ENCODE measurements at regions not wholly inside any gene's neighbourhood (a gene's known extent, or its start where the extent isn't known, plus 50 kb on each side); places are given as distances from the start of the nearest gene placed in this dataset.

DNA sequence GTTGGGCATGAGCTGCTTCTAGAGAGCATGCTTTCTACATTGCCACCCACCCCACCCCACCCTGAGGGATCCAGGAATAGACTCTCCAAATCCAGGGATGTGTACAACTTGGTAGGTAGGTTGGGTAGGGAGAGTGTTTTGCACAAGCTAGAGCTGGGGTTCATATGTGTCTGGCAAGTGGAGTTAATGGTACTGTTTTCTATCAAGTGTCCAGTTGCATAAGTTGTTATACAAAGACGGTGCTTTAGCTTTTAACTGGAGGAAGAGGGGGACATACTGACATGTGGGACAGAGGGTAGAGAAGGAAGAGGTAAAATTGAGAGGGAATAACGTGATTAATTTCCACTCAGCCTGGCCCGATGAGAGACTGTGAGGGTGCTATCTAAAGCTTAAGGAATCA lies 51.0 kb upstream of the TNC start:
- no peak for DNase-seq (ENCODE audit: low read depth)

DNA sequence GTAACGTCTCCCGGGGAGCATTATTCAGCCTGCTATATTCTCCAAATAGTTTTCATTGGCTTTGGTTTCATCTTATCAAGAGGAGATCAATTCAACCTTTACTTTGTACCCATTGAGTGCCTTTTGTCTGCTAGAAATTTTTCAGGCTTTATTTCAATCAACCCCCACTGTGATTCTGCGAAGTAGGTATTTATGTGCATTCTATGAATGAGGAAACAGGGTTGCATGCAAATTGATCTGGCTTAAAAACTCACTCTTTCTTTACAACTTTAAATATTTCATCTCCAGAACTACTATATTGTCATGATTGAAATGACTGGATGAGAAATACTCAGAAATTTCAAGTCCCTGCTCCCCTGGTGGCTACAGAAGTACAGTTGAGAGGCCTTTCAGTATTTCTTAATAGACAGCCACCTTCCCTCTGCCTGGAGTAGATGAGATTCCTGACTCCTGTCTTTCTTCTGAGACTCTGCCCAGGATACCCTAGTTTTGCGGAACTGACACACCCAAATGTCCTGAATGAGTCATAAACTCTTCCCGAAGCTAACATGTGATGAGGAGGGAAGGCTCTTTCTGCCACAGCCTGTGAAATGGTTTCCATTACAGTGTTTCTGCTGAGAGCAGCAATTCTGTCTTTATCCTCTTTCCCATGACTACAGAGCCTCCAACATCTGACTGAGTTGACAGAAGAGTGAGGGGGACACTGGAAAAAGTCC lies 52.6 kb upstream of the TNC start:
- peak; percentile 90 for DNase-seq (ENCODE audit: low read depth)

DNA sequence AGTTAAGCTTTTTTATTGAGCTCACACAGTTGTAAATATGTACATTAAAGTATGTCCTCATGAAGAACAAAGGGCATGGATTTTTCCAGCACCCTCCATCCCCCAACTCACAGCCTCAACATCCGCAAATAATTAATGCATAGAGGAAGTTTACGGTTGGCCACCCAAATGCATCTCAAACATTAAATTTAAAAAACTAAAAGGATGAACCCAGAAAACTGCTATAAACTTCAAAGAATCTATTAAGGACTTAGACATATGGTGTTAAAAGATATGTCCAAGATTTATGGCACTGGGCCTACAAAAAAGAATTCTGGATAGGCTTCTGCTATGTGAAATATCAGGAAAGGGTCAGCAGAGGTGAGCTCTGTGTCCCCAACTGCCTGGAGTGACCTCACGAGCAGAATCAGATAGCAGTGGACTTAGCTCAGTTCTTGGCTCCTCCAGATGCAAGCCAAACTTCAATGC lies 54.0 kb upstream of the TNC start:
- DNase-seq (ENCODE audit: low read depth): no peak

DNA sequence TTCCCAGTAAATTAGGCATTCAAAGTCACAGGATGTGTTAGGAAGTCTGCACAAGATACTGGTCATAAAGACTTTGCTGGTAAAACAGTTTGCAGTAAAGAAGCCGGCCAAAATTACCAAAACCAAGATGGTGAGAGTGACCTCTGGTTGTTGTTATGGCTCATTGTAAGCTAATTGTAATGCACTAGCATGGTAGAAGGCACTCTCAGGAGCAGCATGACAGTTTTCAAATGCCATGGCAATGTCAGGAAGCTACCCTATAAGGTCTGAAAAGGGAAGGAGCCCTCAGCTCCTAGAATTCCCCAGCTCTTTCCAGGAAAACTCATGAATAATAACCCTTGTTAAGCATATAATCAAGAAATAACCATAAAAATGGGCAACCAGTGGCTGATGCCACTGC lies 64.3 kb upstream of the TNC start:
- DNase-seq (ENCODE audit: low read depth): peak; percentile 28

DNA sequence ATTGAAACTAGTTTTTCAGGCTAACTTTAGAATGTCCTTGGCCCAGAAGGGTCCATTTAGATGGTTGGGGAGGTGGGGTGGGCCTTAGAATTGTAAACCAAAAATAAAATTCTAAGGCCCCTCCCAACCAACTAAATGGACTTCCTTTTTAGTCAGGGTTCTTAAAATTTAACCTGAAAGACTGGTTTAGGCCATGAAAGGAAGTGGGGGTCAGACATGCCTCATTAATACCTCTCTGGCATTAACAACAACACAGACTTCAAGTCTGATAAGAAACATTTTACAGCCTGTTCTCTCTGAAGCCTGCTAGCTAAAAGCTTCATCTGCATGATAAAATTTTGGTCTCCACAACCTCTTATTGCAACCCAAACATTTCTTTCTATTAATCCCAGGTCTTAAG lies 65.5 kb upstream of the TNC start:
- DNase-seq (ENCODE audit: low read depth): no peak

DNA sequence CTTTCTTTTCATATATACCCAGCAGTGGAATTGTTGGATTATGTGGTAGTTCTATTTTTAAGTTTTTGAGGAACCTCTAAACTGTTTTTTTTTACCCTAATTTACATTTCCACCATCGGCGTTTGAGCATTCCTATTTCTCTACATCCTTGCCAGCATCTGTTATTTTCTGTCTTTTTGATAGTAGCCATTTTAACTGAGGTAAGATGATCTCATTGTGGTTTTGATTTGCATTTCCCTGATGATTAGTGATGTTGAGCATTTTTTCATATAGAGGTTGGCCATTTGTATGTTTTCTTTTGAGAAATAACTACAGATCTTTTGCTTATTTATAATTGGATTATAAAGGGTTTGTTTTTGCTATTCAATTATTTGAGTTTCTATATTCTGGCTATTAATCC lies 71.7 kb upstream of the TNC start:
- peak; percentile 45 for DNase-seq (ENCODE audit: low read depth)

DNA sequence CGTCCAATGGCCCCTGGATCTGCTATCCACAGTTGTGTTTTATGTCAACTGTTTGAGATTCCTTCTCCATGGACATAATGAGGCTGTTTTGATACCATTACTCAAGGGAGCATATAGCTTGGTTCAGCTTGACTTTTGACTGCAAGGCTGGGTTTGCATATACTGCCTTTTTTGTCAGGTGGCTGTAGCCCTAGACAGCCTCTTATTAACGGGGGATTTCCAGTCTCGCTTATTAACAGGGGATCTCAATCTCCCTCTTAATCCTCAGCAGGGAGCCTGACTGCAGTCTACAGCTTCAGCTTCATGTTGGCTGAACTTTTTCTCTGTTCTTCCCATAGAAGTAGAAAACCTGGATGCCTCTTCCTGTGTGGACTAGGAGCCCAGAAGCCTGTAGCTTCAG lies 73.7 kb upstream of the TNC start:
- DNase-seq (ENCODE audit: low read depth): no peak

DNA sequence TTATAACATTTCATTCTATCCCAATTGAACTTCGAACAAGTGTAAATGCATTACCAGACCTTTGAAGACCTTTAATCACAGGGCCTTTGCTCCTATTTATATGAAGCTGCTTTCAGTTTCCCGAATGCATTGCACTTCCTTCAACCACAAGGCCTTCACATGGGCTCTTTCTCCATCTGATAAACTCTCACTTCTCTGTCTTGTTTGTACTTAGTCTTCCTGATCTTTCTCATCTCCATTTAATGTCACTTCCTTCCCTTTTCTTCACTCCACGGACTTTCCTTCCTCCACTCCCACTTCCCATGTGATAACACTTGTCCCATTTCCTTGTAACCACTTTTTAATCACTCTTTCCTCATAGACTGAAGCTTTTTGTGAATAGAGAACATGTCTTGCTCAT lies 74.3 kb upstream of the TNC start:
- no peak for DNase-seq (ENCODE audit: low read depth)

DNA sequence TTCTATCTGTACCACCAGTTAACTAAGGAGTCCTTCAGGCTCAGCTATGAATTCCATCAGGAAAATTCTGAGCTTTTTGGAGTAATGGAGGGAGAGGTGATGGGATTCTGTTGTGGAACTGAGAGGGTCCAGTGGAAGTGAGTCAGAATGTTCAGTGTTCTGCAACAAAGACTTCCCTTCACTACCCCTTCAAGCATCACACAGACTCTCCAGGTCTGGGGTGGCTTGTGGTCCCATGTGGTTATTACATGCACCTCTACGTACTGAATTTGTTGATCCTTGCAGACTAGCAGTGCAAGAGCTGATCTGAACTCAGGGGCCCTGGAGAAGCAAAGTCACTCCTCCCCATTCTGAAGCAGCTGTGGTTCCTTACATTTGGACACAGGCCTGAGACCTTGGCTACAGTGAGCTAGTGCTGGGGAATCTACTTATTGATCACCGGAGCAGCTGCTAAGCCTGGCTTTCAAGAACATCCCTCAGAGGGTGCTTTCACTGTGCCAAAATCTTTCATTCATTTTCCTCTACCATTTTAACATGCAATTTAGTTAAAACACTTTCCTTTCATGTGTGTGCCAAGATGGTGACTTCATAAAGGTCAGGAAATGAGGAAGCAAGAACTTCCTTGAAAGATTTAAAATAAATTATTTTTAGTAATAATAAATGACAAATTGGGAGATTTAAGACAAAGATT lies 75.0 kb upstream of the TNC start:
- DNase-seq (ENCODE audit: low read depth): no peak

DNA sequence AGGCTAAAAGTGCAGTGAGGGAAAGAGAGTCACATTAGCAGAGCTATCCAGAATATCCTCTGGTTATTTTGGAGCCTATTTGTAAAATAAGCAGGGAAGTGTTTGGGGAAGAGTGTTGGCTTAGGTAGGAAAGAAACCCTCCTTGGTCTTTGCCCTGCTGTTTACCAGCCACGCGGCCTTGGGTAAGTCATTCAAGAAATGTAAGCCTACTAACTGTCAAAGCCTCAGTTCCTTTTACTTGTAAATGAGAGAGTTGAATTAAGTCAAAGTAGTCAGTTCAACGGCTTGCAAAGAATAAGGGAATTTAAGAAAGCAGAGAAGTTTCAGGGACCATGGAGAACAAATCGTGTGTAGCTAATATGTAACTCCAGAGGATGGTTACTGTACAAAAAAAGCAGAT lies 75.8 kb upstream of the TNC start:
- DNase-seq (ENCODE audit: low read depth): no peak

DNA sequence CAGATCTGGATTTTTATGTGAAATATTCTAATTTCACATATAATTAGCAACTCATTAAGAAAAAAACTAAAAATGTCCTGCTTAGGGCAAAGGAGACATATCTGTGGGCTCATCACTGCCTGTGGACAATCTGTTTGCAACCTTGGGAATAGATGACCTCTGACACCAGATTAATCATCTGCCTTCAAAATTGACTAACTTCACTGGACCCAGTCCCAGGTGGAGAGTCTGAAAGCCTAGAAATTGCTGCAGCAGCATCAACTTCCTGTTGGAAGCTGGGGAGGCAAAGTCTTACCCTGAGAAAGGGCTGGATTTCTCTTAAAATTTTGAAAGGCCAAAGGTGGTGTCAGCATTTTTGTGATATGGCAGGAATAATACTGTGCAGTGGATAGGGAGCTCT lies 76.3 kb upstream of the TNC start:
- peak; percentile 74 for DNase-seq (ENCODE audit: low read depth)

DNA sequence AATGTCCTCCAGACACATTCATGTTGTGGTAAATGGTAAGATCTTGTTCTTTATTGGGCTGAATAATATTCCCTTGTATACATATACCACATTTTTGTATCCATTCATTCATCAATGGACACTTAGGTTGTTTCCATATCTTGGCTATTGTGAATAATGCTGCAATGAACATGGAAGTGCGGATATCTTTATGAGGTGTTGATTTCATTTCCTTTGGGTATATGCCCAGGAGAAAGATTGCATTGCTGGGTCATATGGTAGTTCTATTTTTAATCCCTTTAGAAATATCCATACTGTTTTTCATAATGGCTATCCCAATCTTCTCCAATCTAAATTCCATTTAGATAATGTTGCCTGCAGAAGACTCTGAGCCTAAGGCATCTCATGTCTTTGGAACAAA lies 78.0 kb upstream of the TNC start:
- DNase-seq (ENCODE audit: low read depth): no peak

DNA sequence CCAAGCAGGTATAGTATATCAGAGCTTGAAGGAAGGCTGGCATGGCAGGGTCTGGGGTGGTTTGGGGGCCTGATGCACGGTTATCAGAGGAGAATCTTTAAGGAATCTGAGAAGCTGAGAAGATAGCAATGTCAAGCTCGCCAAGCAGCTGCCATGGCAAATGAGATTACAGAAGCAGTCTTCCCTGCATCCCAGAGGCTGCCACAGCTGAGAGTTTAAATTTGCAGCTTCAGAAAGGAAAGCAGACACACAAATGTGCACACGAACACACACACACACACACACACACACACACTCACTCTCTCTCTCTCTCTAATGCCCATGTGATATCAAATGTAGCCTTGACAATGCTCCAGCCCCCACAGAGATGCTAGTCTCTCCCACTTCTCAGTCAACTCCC lies 79.0 kb upstream of the TNC start:
- DNase-seq (ENCODE audit: low read depth): no peak

DNA sequence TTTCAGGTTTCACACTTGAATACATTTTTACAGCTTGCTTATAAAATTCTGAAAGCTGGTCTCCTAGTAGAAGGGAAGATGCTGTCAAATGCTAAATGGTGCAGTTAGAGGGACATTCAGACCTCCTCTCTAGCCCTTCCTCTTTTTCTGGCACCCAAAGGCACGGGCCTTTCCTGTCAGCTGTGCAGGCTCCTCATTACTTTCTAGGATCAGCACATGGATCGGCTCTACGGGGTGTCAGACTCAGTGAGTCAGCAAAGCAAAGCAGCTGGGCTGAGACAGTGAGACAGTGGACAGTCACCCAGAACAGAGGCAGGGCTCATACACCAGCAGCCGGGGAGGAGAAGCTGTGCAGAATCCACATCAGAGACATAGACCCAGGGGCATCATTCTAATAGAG lies 80.0 kb upstream of the TNC start:
- DNase-seq (ENCODE audit: low read depth): peak; percentile 76

DNA sequence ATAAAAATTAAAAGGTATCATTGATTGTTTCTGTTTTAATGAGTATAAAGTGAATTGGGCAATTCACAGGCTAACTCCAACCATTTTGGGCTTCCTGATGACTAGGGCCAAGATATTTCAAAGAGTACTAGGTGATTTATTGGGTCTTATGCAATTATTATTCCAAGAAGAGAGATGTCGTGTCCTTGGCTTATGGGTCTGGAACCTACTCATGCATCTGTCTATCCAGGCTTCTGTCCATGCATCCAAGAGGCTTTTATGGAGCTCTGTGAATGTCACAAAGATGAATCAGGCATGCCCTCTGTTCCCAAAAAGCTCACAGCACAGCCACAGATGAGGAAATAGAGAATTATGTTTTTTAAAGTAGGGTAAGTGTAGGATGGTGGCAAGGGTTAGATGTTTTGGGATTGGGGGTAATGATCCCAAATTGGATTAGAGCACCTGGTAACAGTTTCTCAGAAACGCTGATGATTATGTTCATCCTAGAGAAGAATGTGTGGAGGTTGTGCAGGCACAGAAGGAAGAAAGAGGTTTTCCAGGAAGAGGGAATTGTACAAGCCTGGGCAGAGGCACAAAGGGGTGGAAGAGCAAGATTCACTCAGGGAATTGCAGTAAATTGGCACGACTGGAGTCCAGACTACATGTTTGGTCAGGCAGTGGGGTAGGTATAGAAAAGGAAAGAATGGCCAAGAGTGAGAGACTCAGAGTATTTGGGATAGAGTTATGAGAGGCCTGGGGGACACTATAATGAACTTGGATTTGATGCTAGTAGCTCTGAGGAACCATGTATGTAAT lies 83.0 kb upstream of the TNC start:
- peak; percentile 46 for DNase-seq (ENCODE audit: low read depth)

DNA sequence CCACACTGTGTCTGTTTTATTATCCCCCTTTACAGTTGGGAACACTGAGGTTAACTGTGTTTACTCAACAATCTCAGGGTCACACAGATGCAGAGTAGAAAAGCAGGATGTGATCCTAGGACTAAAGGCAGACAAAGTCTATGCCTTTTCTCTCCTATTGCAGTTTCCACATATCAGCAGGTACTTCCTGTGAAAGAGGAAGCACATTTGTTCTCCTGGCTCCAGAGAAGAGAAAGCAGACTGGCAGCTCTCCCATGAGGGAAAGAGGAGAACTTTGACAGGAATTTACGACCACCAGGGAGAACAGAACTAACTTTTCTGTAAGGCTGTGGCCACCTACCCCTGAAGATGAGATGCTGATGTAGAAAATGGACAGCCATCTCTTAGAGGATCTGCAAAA lies 84.2 kb upstream of the TNC start:
- peak; percentile 30 for DNase-seq (ENCODE audit: low read depth)

DNA sequence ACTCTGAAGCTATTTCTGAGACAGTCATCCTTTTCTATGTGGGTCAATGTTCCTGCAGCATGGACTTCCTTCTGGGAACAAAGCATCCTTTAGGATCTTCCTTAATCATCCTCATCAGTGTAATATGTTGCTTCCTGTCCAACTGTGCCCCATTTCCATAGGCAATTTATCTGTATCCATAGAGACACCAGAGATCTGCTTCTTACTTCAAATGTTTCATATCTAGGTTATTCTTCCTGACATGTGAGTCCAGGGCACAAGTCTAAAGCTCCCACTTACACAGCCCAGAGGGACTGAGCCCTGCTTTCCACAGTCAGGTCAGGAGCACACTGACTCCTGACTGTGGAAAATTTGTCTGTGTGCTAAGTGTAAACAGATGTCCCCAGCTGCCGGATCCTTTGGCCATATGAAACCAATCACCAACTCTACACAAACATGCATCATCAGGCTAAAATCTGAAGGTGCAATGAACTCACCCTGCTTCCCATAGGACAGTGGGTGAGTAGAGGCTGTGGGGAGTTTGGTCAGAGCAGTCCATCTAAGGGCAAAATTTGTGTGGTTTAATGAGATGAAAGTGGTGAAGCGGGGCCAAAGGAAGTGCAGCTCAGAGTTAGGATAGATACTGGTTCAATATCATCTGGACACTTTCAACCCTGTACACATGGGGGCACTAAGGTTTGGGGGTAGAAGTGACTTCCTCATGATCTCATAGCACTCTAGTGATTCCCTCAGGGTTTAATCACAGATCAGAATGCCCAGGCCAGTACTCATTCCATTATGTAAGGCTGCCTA lies 85.2 kb upstream of the TNC start:
- peak; percentile 70 for DNase-seq (ENCODE audit: low read depth)

DNA sequence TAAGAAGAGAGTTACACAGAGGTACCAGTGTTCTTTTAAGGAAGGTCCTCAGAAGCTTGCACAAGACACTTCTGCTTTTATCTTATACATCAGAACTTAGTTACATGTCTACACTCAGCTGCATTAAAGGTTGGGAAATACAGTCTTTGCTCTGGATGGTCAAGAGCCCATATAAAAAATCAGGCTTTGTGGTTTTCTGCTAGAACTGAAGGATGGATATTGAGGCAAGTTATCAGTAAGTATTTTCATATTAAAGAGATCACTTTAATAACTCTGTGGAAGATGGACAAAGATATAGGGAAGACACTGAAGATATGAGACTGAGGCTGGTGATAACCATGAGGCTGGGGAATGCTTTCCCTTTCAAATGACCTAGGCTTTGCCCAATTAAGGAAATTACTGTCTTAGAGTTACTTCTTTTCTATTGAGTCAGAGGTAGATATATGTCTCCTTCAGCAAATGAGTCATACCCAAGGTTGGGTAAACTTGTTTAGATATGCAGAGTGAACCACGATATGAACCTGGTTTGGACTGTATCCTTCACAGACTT lies 87.0 kb upstream of the TNC start:
- peak; percentile 96 for DNase-seq (ENCODE audit: low read depth)

DNA sequence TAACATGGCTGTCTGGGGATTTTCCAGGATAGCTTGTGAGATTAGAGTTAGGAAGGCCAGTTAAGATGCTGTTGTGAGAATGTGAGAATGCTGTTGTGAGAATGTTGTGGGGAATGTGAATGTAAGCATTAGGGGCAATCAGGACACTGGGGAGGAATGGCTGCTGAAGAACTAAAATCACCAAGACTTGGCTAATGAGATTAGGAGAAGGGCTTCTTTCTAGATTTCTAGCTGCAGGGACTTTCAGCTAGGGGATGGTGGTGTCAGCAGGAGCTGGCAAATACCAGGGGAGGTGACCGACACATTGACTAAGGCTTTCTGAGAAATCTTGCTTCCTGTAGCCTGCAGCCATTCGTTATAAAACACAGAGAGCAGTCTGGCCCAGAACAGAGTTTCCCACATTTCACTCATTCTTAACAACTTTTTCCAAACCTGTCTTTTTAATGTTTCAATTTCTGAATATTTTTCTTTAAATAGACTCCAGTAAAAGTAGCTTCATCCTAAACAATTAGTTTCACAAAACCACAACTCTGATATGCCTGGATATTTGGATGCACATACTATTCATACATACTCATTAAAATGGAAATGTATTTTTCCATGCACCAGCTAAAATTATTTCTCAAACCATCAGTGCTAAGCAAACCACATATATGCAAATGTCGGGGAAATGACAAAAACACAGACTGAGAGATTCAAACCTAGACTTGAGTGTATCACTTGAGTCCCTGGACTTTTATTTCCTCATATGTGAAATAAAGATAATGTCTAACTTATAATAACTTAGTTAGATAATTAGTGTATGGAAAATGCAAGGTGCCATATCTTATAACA lies 89.3 kb upstream of the TNC start:
- DNase-seq (ENCODE audit: low read depth): peak; percentile 88

DNA sequence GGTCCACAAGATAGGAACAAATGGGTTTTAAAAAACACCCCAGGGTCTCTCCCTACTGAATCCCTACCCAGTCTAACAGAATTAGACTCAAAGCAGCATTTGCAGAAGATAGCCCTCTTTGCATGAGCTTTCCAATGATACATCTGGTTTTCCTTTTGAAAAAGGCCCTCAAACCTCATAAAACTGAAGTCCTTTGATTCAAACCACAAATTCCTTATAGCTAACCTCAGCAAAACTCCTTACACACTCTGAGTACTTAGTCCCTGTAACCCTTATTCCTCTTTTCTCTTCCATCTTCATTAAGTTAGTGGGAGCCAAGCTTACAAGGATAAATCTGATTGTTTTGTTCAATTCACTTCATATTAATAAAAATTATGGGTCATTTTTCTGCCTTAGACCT lies 90.5 kb upstream of the TNC start:
- DNase-seq (ENCODE audit: low read depth): peak; percentile 88
